ENCODE measurements at regions not wholly inside any gene's neighbourhood (a gene's known extent, or its start where the extent isn't known, plus 50 kb on each side); places are given as distances from the start of the nearest gene placed in this dataset.

GRCh38 chr12:91954747-91955146 lies 190.9 kb downstream of the BTG1 start:
- Mint-ChIP-seq H3K27ac (ENCODE audit: unreplicated experiment) (no peak overlapping the region), H3K36me3 (ENCODE audit: low read depth, unreplicated experiment) (no peaks in the 10 kb centered on the region), H3K4me1 (ENCODE audit: low read depth, unreplicated experiment) (peaks cover 4% of the 10 kb centered on the region), H3K27me3 (ENCODE audit: low read depth, unreplicated experiment) (no peaks in the 10 kb centered on the region), H3K4me3 (ENCODE audit: unreplicated experiment) (no peak overlapping the region), H3K9me3 (ENCODE audit: unreplicated experiment) (peaks cover 6% of the 10 kb centered on the region)
- no peak for DNase-seq (ENCODE audit: low read depth)
- Histone ChIP-seq H3K36me3 (ENCODE audit: insufficient read depth, low read length) (no peaks in the 10 kb centered on the region), H3K27ac (ENCODE audit: low read depth, low read length) (no peak overlapping the region), H4K20me1 (ENCODE audit: insufficient read depth, low read length) (no peaks in the 10 kb centered on the region), H3K9ac (ENCODE audit: low read length) (no peak overlapping the region), H3K27me3 (ENCODE audit: insufficient read depth, low read length) (no peaks in the 10 kb centered on the region), H3K4me3 (ENCODE audit: insufficient read depth, low read depth, low read length) (no peak overlapping the region), H3K79me2 (ENCODE audit: insufficient read depth, low read length) (no peaks in the 10 kb centered on the region), H3K4me2 (ENCODE audit: low read length) (no peak overlapping the region), H2AFZ (ENCODE audit: low read depth, low read length) (no peak overlapping the region), H3K4me1 (ENCODE audit: insufficient read depth, low read length) (no peaks in the 10 kb centered on the region), H3K9me3 (ENCODE audit: insufficient read depth, low read depth, low read length) (no peaks in the 10 kb centered on the region)
- no peak for FAIRE-seq
- no peak for TF ChIP-seq CTCF (IDR thresholded peaks at IDR 0.05; ENCODE audit: insufficient read depth, low read depth, low read length)
- no peak for TF ChIP-seq EZH2 (IDR thresholded peaks at IDR 0.05; ENCODE audit: insufficient read depth, low read length)

- Histone ChIP-seq H3K36me3 (ENCODE audit: insufficient read depth, low read length) (no peaks in the 10 kb centered on the region), H3K9ac (ENCODE audit: low read length) (no peak overlapping the region), H2AFZ (ENCODE audit: low read depth, low read length) (no peak overlapping the region), H3K9me3 (ENCODE audit: insufficient read depth, low read depth, low read length) (no peaks in the 10 kb centered on the region), H3K27me3 (ENCODE audit: insufficient read depth, low read length) (no peaks in the 10 kb centered on the region), H4K20me1 (ENCODE audit: insufficient read depth, low read length) (no peaks in the 10 kb centered on the region), H3K79me2 (ENCODE audit: insufficient read depth, low read length) (no peaks in the 10 kb centered on the region), H3K27ac (ENCODE audit: low read depth, low read length) (no peak overlapping the region), H3K4me1 (ENCODE audit: insufficient read depth, low read length) (no peaks in the 10 kb centered on the region), H3K4me3 (ENCODE audit: insufficient read depth, low read depth, low read length) (no peak overlapping the region), H3K4me2 (ENCODE audit: low read length) (no peak overlapping the region)
- H3K9me3 Mint-ChIP-seq (ENCODE audit: unreplicated experiment): peaks cover 6% of the 10 kb centered on the region
- no peaks in the 10 kb centered on the region for H3K27me3 Mint-ChIP-seq (ENCODE audit: low read depth, unreplicated experiment)
- H3K27ac Mint-ChIP-seq (ENCODE audit: unreplicated experiment): no peak overlapping the region
- no peak for FAIRE-seq
- H3K36me3 Mint-ChIP-seq (ENCODE audit: low read depth, unreplicated experiment): no peaks in the 10 kb centered on the region
- DNase-seq (ENCODE audit: low read depth): no peak
- peaks cover 4% of the 10 kb centered on the region for H3K4me1 Mint-ChIP-seq (ENCODE audit: low read depth, unreplicated experiment)
- no peak for TF ChIP-seq EZH2 (IDR thresholded peaks at IDR 0.05; ENCODE audit: insufficient read depth, low read length)
- TF ChIP-seq CTCF (IDR thresholded peaks at IDR 0.05; ENCODE audit: insufficient read depth, low read depth, low read length): no peak
- no peak overlapping the region for H3K4me3 Mint-ChIP-seq (ENCODE audit: unreplicated experiment)
Observed at GRCh38 chr12:91954326-91954725, 191.3 kb downstream of the BTG1 start.

GRCh38 chr12:91952916-91953315 lies 192.7 kb downstream of the BTG1 start:
- no peak for TF ChIP-seq CTCF (IDR thresholded peaks at IDR 0.05; ENCODE audit: insufficient read depth, low read depth, low read length)
- TF ChIP-seq EZH2 (IDR thresholded peaks at IDR 0.05; ENCODE audit: insufficient read depth, low read length): no peak
- Histone ChIP-seq H3K4me3 (ENCODE audit: insufficient read depth, low read depth, low read length) (no peak overlapping the region), H3K27me3 (ENCODE audit: insufficient read depth, low read length) (no peaks in the 10 kb centered on the region), H3K9me3 (ENCODE audit: insufficient read depth, low read depth, low read length) (no peaks in the 10 kb centered on the region), H3K4me2 (ENCODE audit: low read length) (no peak overlapping the region), H2AFZ (ENCODE audit: low read depth, low read length) (no peak overlapping the region), H4K20me1 (ENCODE audit: insufficient read depth, low read length) (no peaks in the 10 kb centered on the region), H3K79me2 (ENCODE audit: insufficient read depth, low read length) (no peaks in the 10 kb centered on the region), H3K9ac (ENCODE audit: low read length) (no peak overlapping the region), H3K36me3 (ENCODE audit: insufficient read depth, low read length) (no peaks in the 10 kb centered on the region), H3K27ac (ENCODE audit: low read depth, low read length) (no peak overlapping the region), H3K4me1 (ENCODE audit: insufficient read depth, low read length) (no peaks in the 10 kb centered on the region)
- no peak overlapping the region for H3K27ac Mint-ChIP-seq (ENCODE audit: unreplicated experiment)
- no peaks in the 10 kb centered on the region for H3K36me3 Mint-ChIP-seq (ENCODE audit: low read depth, unreplicated experiment)
- H3K27me3 Mint-ChIP-seq (ENCODE audit: low read depth, unreplicated experiment): no peaks in the 10 kb centered on the region
- H3K9me3 Mint-ChIP-seq (ENCODE audit: unreplicated experiment): peaks cover 6% of the 10 kb centered on the region
- H3K4me3 Mint-ChIP-seq (ENCODE audit: unreplicated experiment): no peak overlapping the region
- no peak for DNase-seq (ENCODE audit: low read depth)
- H3K4me1 Mint-ChIP-seq (ENCODE audit: low read depth, unreplicated experiment): no peaks in the 10 kb centered on the region
- FAIRE-seq: no peak
